ENCODE measurements at regions not wholly inside any gene's neighbourhood (a gene's known extent, or its start where the extent isn't known, plus 50 kb on each side); places are given as distances from the start of the nearest gene placed in this dataset.

- H3K36me3 ChIP-seq (ENCODE audit: control insufficient read depth in 2 of 3, insufficient read depth in 3 of 3, low read length in 3 of 3): no peaks in the 10 kb centered on the region
- DNase-seq (no peak), FAIRE-seq (no peak)
- no peak overlapping the region for H3K9ac ChIP-seq (ENCODE audit: low read length in 3 of 3)
- intact Hi-C loops (cut with DNase I): no loop called here
- no peaks in the 10 kb centered on the region for H3K27me3 ChIP-seq (ENCODE audit: control insufficient read depth, insufficient read depth, low read length)
- H3K27ac ChIP-seq (ENCODE audit: low read depth in 2 of 2, low read length in 2 of 2): no peak overlapping the region
- no peak overlapping the region for H3K4me3 ChIP-seq (ENCODE audit: low read length in 3 of 3)
- H3K9me3 ChIP-seq (ENCODE audit: control insufficient read depth in 2 of 3, insufficient read depth in 1 of 3, low read length in 3 of 3): no peaks in the 10 kb centered on the region
- no peaks in the 10 kb centered on the region for H3K4me1 ChIP-seq (ENCODE audit: control insufficient read depth in 2 of 3, insufficient read depth in 2 of 3, low read depth in 1 of 3, low read length in 3 of 3)
- TF ChIP-seq CTCF (IDR thresholded peaks at IDR 0.05; ENCODE audit: borderline replicate concordance, extremely low read depth, insufficient read depth): no peak
These were observed 612.5 kb downstream of the EFNA5 start for GRCh38 chr5:107058235-107058634.

DNA sequence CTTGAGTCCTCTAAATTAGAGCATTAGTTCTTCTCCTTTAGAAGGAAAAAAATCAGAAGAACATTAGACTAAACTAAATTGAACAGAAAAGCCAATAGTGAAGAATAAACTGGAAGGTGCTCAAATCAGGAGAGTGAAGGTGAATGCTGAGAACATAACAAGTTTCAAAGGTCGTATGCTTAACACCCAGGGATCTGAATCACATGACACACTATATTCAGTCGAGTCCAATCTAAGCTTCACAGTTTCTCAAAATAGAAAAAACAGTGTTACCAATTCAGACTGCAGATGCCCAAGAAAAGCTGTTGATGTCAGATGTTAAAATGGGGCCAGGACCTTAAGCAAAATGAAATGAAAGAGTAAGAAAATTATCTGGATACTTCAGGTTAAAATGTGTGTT lies 614.5 kb downstream of the EFNA5 start:
- no peak for FAIRE-seq
- H3K4me3 ChIP-seq (ENCODE audit: low read length in 3 of 3): no peak overlapping the region
- no peaks in the 10 kb centered on the region for H3K36me3 ChIP-seq (ENCODE audit: control insufficient read depth in 2 of 3, insufficient read depth in 3 of 3, low read length in 3 of 3)
- no peaks in the 10 kb centered on the region for H3K4me1 ChIP-seq (ENCODE audit: control insufficient read depth in 2 of 3, insufficient read depth in 2 of 3, low read depth in 1 of 3, low read length in 3 of 3)
- H3K9ac ChIP-seq (ENCODE audit: low read length in 3 of 3): no peak overlapping the region
- no peak for TF ChIP-seq CTCF (IDR thresholded peaks at IDR 0.05; ENCODE audit: borderline replicate concordance, extremely low read depth, insufficient read depth)
- intact Hi-C loops (cut with DNase I): no loop called here
- H3K27me3 ChIP-seq (ENCODE audit: control insufficient read depth, insufficient read depth, low read length): no peaks in the 10 kb centered on the region
- H3K9me3 ChIP-seq (ENCODE audit: control insufficient read depth in 2 of 3, insufficient read depth in 1 of 3, low read length in 3 of 3): no peaks in the 10 kb centered on the region
- DNase-seq: no peak
- H3K27ac ChIP-seq (ENCODE audit: low read depth in 2 of 2, low read length in 2 of 2): no peak overlapping the region

GRCh38 chr5:107047048-107047447 lies 623.7 kb downstream of the EFNA5 start:
- H3K27ac ChIP-seq (ENCODE audit: low read depth in 2 of 2, low read length in 2 of 2): no peak overlapping the region
- FAIRE-seq: no peak
- no peak overlapping the region for H3K9ac ChIP-seq (ENCODE audit: low read length in 3 of 3)
- H3K4me3 ChIP-seq (ENCODE audit: low read length in 3 of 3): no peak overlapping the region
- H3K36me3 ChIP-seq (ENCODE audit: control insufficient read depth in 2 of 3, insufficient read depth in 3 of 3, low read length in 3 of 3): no peaks in the 10 kb centered on the region
- no peak for TF ChIP-seq CTCF (IDR thresholded peaks at IDR 0.05; ENCODE audit: borderline replicate concordance, extremely low read depth, insufficient read depth)
- no peaks in the 10 kb centered on the region for H3K27me3 ChIP-seq (ENCODE audit: control insufficient read depth, insufficient read depth, low read length)
- no peaks in the 10 kb centered on the region for H3K9me3 ChIP-seq (ENCODE audit: control insufficient read depth in 2 of 3, insufficient read depth in 1 of 3, low read length in 3 of 3)
- no peaks in the 10 kb centered on the region for H3K4me1 ChIP-seq (ENCODE audit: control insufficient read depth in 2 of 3, insufficient read depth in 2 of 3, low read depth in 1 of 3, low read length in 3 of 3)
- DNase-seq: no peak
- intact Hi-C loops (cut with DNase I): no loop called here

- FAIRE-seq (no peak), DNase-seq (no peak)
- H3K9ac ChIP-seq (ENCODE audit: low read length in 3 of 3): no peak overlapping the region
- no peaks in the 10 kb centered on the region for H3K36me3 ChIP-seq (ENCODE audit: control insufficient read depth in 2 of 3, insufficient read depth in 3 of 3, low read length in 3 of 3)
- no peaks in the 10 kb centered on the region for H3K9me3 ChIP-seq (ENCODE audit: control insufficient read depth in 2 of 3, insufficient read depth in 1 of 3, low read length in 3 of 3)
- no peaks in the 10 kb centered on the region for H3K27me3 ChIP-seq (ENCODE audit: control insufficient read depth, insufficient read depth, low read length)
- no peak overlapping the region for H3K4me3 ChIP-seq (ENCODE audit: low read length in 3 of 3)
- intact Hi-C loops (cut with DNase I): no loop called here
- H3K4me1 ChIP-seq (ENCODE audit: control insufficient read depth in 2 of 3, insufficient read depth in 2 of 3, low read depth in 1 of 3, low read length in 3 of 3): no peaks in the 10 kb centered on the region
- no peak for TF ChIP-seq CTCF (IDR thresholded peaks at IDR 0.05; ENCODE audit: borderline replicate concordance, extremely low read depth, insufficient read depth)
- H3K27ac ChIP-seq (ENCODE audit: low read depth in 2 of 2, low read length in 2 of 2): no peak overlapping the region
These were observed 627.1 kb downstream of the EFNA5 start for GRCh38 chr5:107043665-107044064.
